PC-9 (cell line): ENCODE measurements at regions not wholly inside any gene's neighbourhood (a gene's known extent, or its start where the extent isn't known, plus 50 kb on each side); places are given as distances from the start of the nearest gene placed in this dataset.

Source experiments
- BruUV-seq: library from RNA; stranded (reverse); fragments of 400-500 nt; replicated peaks from 2 replicates; lab custom pipeline; 2021; lab: Mats Ljungman, UMichigan
- CTCF ChIA-PET: fragments of 300-600 bp; sonication (Branson Sonifier 250); formaldehyde crosslinking; loops from one replicate; lab custom pipeline; 2022; ENCODE audit warnings: antibody characterized with exemption; lab: Charles Lee
- POLR2A ChIA-PET: fragments of 300-600 bp; sonication (Branson Sonifier 250); formaldehyde crosslinking; loops from one replicate; lab custom pipeline; 2022; ENCODE audit warnings: antibody characterized with exemption; ENCODE audit not compliant: unreplicated experiment; lab: Charles Lee
- DNase-seq, 2 experiments: peaks; one replicate each; pipeline versions ENCODE4 v3.0.0 to v3.0.0-alpha.2; 2015 to 2022; ENCODE audit warnings: mixed read lengths in 1 of 2
- H2AFZ ChIP-seq: fragments of 200-600 bp; sonication (generic); 2 replicates; pipeline ENCODE4 v1.8.1; 2017; ENCODE audit warnings: antibody characterized with exemption
- H3F3A ChIP-seq: fragments of 200-600 bp; sonication (generic); 2 replicates; pipeline ENCODE4 v1.8.1; 2017; ENCODE audit warnings: antibody characterized with exemption, mild to moderate bottlenecking, low read depth; ENCODE audit not compliant: insufficient read depth
- H3K27ac ChIP-seq: fragments of 200-600 bp; sonication (generic); 2 replicates; pipeline ENCODE4 v1.6.1; 2016; ENCODE audit warnings: mixed run types
- H3K27me3 ChIP-seq: fragments of 200-600 bp; sonication (generic); 2 replicates; pipeline ENCODE4 v1.6.1; 2016; ENCODE audit warnings: low read depth, mixed run types; ENCODE audit not compliant: insufficient read depth
- H3K36me3 ChIP-seq: fragments of 200-600 bp; sonication (generic); 2 replicates; pipeline ENCODE4 v1.6.1; 2016; ENCODE audit warnings: low read depth, mixed run types
- H3K4me1 ChIP-seq: fragments of 200-600 bp; sonication (generic); replicated peaks from 2 replicates; pipeline ENCODE4 v1.6.1; 2016; ENCODE audit warnings: mixed run types; ENCODE audit not compliant: insufficient read depth
- H3K4me2 ChIP-seq: fragments of 200-600 bp; sonication (generic); 2 replicates; pipeline ENCODE4 v1.6.1; 2017; ENCODE audit warnings: mixed run types
- H3K4me3 ChIP-seq: fragments of 200-600 bp; sonication (generic); 2 replicates; pipeline ENCODE4 v1.6.1; 2016; ENCODE audit warnings: mixed run types
- H3K79me2 ChIP-seq: fragments of 200-600 bp; sonication (generic); 2 replicates; pipeline ENCODE4 v1.6.1; 2017; ENCODE audit warnings: low read depth, mixed run types
- H3K9me2 ChIP-seq: fragments of 200-600 bp; sonication (generic); 2 replicates; pipeline ENCODE4 v1.8.1; 2017; ENCODE audit warnings: mild to moderate bottlenecking; ENCODE audit not compliant: insufficient read depth
- H3K9me3 ChIP-seq: fragments of 200-600 bp; sonication (generic); 2 replicates; pipeline ENCODE4 v1.8.1; 2016; ENCODE audit warnings: low read depth; ENCODE audit not compliant: insufficient read depth
- H4K20me1 ChIP-seq: fragments of 200-600 bp; sonication (generic); 2 replicates; pipeline ENCODE4 v1.8.1; 2017; ENCODE audit not compliant: insufficient read depth
- CTCF ChIP-seq: fragments of 200-600 bp; sonication (generic); conservative IDR thresholded peaks from 2 replicates; pipeline ENCODE4 v1.6.1; 2017; ENCODE audit warnings: mixed run types, antibody characterized with exemption, mild to moderate bottlenecking, moderate library complexity
- EZH2 ChIP-seq: fragments of 200-600 bp; sonication (generic); IDR thresholded peaks from 2 replicates; pipeline ENCODE4 v1.8.0; 2017; ENCODE audit warnings: antibody characterized with exemption, low read depth
- intact Hi-C: fragments of 100-400 bp; cut with micrococcal nuclease; formaldehyde crosslinking; loops from one replicate; pipeline ENCODE4 v1.10.0; 2022; ENCODE audit not compliant: unreplicated experiment

GRCh38 chr1:4853904-4854303 is 199.5 kb downstream of the AJAP1 start:
- Histone ChIP-seq H2AFZ (no peak overlapping the region), H3F3A (no peaks in the 10 kb centered on the region), H3K4me2 (no peak overlapping the region), H3K4me1 (no peaks in the 10 kb centered on the region), H3K79me2 (no peaks in the 10 kb centered on the region), H3K27me3 (no peaks in the 10 kb centered on the region), H3K9me3 (no peaks in the 10 kb centered on the region), H3K36me3 (no peaks in the 10 kb centered on the region), H3K9me2 (no peaks in the 10 kb centered on the region), H3K27ac (no peak overlapping the region), H3K4me3 (no peak overlapping the region), H4K20me1 (no peaks in the 10 kb centered on the region)
- BruUV-seq, result no TSS peak
- DNase-seq, result no peak
- intact Hi-C loops, result no loop called here
- TF ChIP-seq CTCF (no peak), EZH2 (no peak)
- ChIA-PET POLR2A (no interaction called here), CTCF (no interaction called here)

- no peaks in the 10 kb centered on the region for H3K4me1 ChIP-seq
- BruUV-seq, result no TSS peak
- H3K9me2 ChIP-seq, result no peaks in the 10 kb centered on the region
- no peak overlapping the region for H3K4me2 ChIP-seq
- TF ChIP-seq CTCF (no peak), EZH2 (no peak)
- intact Hi-C loops, result no loop called here
- no peaks in the 10 kb centered on the region for H3K36me3 ChIP-seq
- no peaks in the 10 kb centered on the region for H3F3A ChIP-seq
- H3K27me3 ChIP-seq, result no peaks in the 10 kb centered on the region
- no peaks in the 10 kb centered on the region for H3K79me2 ChIP-seq
- no peaks in the 10 kb centered on the region for H3K9me3 ChIP-seq
- H3K4me3 ChIP-seq, result no peak overlapping the region
- DNase-seq, result no peak
- no peaks in the 10 kb centered on the region for H4K20me1 ChIP-seq
- no peak overlapping the region for H3K27ac ChIP-seq
- CTCF ChIA-PET, result no interaction called here
- POLR2A ChIA-PET, result interaction anchor here (0.7 kb wide), 1 partner anchor 637 kb away, joined by 4 read pairs; no protein-coding TSS in a partner anchor
- H2AFZ ChIP-seq, result no peak overlapping the region
Measured at GRCh38 chr1:4851385-4852065, 197.1 kb downstream of the AJAP1 start.

- H3K4me2 ChIP-seq, result no peak overlapping the region
- no peaks in the 10 kb centered on the region for H3K9me3 ChIP-seq
- no peaks in the 10 kb centered on the region for H3K4me1 ChIP-seq
- no peak for TF ChIP-seq EZH2
- TF ChIP-seq CTCF, result no peak
- no peaks in the 10 kb centered on the region for H4K20me1 ChIP-seq
- intact Hi-C loops, result no loop called here
- no peaks in the 10 kb centered on the region for H3K9me2 ChIP-seq
- no peak for DNase-seq
- ChIA-PET CTCF (no interaction called here), POLR2A (no interaction called here)
- no peak overlapping the region for H3K4me3 ChIP-seq
- no peaks in the 10 kb centered on the region for H3F3A ChIP-seq
- no peaks in the 10 kb centered on the region for H3K36me3 ChIP-seq
- no peaks in the 10 kb centered on the region for H3K27me3 ChIP-seq
- H2AFZ ChIP-seq, result no peak overlapping the region
- no TSS peak for BruUV-seq
- no peaks in the 10 kb centered on the region for H3K79me2 ChIP-seq
- no peak overlapping the region for H3K27ac ChIP-seq
Measured at GRCh38 chr1:4848431-4848830, 194.0 kb downstream of the AJAP1 start.
